NCI-H2196 (cell line): ENCODE measurements at regions not wholly inside any gene's neighbourhood (a gene's known extent, or its start where the extent isn't known, plus 50 kb on each side); places are given as distances from the start of the nearest gene placed in this dataset.
"Not testable (repeated sequence)": the region's sequence is repeated elsewhere in the genome, so short reads cannot be mapped to it uniquely, and the experiment has no call there.

Source experiments
- DNase-seq: peaks from one replicate; lab custom pipeline; 2025; ENCODE audit not compliant: unreplicated experiment; lab: John Stamatoyannopoulos, UW

GRCh38 chr7:81297317-81297716 is 378.5 kb upstream of the SEMA3C start:
- DNase-seq, result no peak

- DNase-seq, result no peak
Measured at GRCh38 chr7:81296726-81297125, 377.9 kb upstream of the SEMA3C start.

GRCh38 chr7:81294897-81295515 is 376.2 kb upstream of the SEMA3C start:
- DNase-seq, result no peak

GRCh38 chr7:81293806-81294205 is 375.0 kb upstream of the SEMA3C start:
- no peak for DNase-seq

GRCh38 chr7:81286754-81287153 is 367.9 kb upstream of the SEMA3C start:
- DNase-seq, result not testable (repeated sequence)

- no peak for DNase-seq
Measured at GRCh38 chr7:81285142-81285871, 366.5 kb upstream of the SEMA3C start.

GRCh38 chr7:81284576-81284975 is 365.7 kb upstream of the SEMA3C start:
- no peak for DNase-seq

GRCh38 chr7:81280531-81280930 is 361.7 kb upstream of the SEMA3C start:
- no peak for DNase-seq

- no peak for DNase-seq
Measured at GRCh38 chr7:81277691-81278090, 358.8 kb upstream of the SEMA3C start.

- DNase-seq, result no peak
Measured at GRCh38 chr7:81273601-81274397, 354.9 kb upstream of the SEMA3C start.

- no peak for DNase-seq
Measured at GRCh38 chr7:81272176-81272575, 353.3 kb upstream of the SEMA3C start.

GRCh38 chr7:81268551-81268950 is 349.7 kb upstream of the SEMA3C start:
- no peak for DNase-seq

- DNase-seq, result no peak
Measured at GRCh38 chr7:81267508-81267907, 348.7 kb upstream of the SEMA3C start.

GRCh38 chr7:81264116-81264515 is 345.3 kb upstream of the SEMA3C start:
- no peak for DNase-seq

GRCh38 chr7:81260152-81260551 is 341.3 kb upstream of the SEMA3C start:
- DNase-seq, result no peak

- no peak for DNase-seq
Measured at GRCh38 chr7:81256991-81257390, 338.1 kb upstream of the SEMA3C start.

- DNase-seq, result no peak
Measured at GRCh38 chr7:81248420-81248819, 329.6 kb upstream of the SEMA3C start.

- not testable (repeated sequence) for DNase-seq
Measured at GRCh38 chr7:81247364-81247763, 328.5 kb upstream of the SEMA3C start.

GRCh38 chr7:81245353-81245752 is 326.5 kb upstream of the SEMA3C start:
- DNase-seq, result no peak

GRCh38 chr7:81244224-81244623 is 325.4 kb upstream of the SEMA3C start:
- no peak for DNase-seq

- no peak for DNase-seq
Measured at GRCh38 chr7:81236560-81236959, 317.7 kb upstream of the SEMA3C start.

- no peak for DNase-seq
Measured at GRCh38 chr7:81235997-81236396, 317.1 kb upstream of the SEMA3C start.
